NCI-H345 treated with DMSO at 0.1 percent for 48 hours (cell line): ENCODE measurements at regions not wholly inside any gene's neighbourhood (a gene's known extent, or its start where the extent isn't known, plus 50 kb on each side); places are given as distances from the start of the nearest gene placed in this dataset.

Experiments used
- DNase-seq: peaks from one replicate; lab custom pipeline; 2025; ENCODE audit not compliant: unreplicated experiment; lab: John Stamatoyannopoulos, UW

GRCh38 chr5:24855485-24855884 is 210.7 kb upstream of the CDH10 start:
- DNase-seq, result no peak

- no peak for DNase-seq
Observed at GRCh38 chr5:24854850-24855249, 210.1 kb upstream of the CDH10 start.

DNA sequence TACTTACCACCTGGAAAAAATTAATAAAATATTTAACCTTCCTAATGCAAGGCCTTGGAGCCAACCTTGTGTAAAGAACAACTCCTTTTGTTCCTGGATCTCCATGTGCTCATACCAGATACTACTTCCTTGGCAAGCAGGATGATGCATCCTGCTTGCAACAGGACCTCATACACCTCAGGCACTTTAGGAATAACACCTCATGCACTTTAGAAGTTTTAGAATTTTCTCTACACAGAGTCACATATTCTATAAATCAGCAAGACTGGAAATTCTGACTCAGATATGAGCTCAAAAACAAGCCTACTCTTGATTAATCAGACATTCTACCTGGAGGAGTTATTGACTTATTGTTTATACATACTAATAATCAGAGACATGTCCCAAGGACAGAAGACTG is 209.6 kb upstream of the CDH10 start:
- no peak for DNase-seq

DNA sequence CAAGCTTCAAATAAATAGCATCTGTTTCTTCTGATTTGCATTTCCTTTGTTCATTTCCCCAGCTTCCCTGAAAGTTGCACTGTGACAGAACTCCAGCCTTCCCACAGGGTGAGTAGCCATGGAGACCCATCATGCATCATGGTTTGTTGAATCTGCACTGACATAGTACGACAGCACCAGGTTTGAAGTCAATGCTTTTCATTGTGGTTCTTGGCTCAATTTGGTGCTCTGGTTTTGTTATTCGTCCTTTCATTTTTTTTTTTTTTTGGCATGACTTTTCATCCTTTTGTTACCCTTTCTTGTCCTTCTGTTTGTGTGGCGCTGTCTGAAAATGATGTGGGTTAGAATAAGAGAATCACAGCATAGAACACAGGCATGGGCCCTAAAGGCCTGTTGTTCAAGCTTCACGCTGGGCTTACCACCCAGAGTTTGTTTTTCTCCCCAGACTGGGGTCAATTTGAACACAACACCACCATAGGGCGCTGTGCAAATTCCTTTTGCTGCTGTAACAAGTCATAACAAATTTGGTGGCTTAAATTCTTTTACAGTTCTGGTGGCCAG is 206.2 kb upstream of the CDH10 start:
- no peak for DNase-seq

DNA sequence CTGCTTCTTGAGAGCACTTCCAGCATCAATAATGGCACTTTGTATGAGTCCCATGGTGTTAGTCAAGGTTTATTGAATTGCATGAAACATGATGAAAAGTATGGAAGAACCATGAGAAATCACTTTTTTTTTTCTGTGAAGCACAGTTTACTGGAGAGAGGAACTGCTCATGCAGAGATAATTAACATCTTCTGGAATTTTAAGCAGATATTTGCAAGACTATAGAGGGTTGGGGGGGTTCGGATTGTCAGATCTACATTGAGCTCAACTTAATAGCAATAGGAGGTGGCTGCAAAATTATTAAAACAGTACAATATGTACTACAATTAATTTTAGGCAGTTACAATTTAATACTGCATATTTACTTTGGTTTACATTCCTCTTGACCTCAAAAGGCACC is 204.4 kb upstream of the CDH10 start:
- DNase-seq, result no peak

- DNase-seq, result no peak
Observed at GRCh38 chr5:24831989-24832388, 187.2 kb upstream of the CDH10 start.

- DNase-seq, result no peak
Observed at GRCh38 chr5:24823625-24824024, 178.8 kb upstream of the CDH10 start.

DNA sequence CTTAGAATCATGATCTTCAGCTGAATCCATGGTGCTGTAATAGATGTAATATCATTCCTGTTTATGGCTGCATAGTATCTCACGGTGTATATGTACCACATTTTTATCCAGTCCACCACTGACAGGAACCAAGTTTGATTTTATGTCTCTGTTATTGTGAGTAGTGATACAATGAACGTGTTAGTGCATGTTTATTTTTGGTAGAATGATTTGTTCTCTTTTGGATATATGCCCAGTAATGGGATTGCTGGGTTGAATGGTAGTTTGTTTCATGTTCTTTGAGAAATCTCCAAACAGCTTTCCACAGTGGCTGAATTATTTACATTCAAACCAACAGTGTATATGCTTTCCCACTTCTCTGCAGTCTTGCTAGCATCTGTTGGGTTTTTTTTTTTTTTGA is 175.1 kb upstream of the CDH10 start:
- no peak for DNase-seq

GRCh38 chr5:24817966-24818365 is 173.2 kb upstream of the CDH10 start:
- no peak for DNase-seq

DNA sequence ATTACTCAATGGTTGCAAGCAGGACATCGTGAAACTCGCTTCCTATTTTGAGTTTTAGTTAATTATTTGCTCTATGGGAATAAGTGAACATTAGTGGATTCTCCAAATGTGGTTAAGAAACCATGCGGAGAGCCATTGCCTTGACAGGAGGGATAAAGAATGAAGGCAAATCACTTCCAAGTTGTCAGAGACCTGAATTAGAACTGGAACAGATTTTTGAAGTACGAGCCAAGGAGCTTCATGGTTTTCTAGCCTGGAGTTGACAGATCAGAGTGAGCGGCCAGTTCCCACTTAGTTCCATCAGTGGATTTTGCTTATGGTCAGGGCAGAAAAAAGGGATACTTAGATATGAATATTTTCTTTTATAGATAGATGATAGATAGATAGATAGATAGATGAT is 171.4 kb upstream of the CDH10 start:
- no peak for DNase-seq

- no peak for DNase-seq
Observed at GRCh38 chr5:24805230-24805629, 160.5 kb upstream of the CDH10 start.

DNA sequence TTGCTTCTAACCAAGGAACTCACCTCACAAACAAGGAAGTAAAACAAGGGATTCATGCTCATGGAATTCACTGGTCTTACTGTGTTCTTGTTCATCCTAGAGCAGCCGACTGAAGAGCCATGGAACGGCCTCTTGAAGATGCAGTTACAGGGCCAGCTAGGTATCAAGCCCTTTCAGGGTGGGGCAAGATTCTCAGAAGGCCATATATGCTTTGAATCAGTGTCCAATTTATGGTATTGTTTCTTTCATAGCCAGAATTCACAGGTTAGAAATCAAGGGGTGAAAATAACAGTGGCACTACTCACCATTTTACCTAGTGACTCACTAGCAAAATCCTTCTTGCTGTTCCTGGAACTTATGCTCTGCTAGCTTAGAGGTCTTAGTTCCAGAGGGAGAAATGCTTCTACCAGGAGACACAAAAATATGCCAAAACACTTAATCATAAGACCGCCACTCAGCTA is 159.5 kb upstream of the CDH10 start:
- no peak for DNase-seq

DNA sequence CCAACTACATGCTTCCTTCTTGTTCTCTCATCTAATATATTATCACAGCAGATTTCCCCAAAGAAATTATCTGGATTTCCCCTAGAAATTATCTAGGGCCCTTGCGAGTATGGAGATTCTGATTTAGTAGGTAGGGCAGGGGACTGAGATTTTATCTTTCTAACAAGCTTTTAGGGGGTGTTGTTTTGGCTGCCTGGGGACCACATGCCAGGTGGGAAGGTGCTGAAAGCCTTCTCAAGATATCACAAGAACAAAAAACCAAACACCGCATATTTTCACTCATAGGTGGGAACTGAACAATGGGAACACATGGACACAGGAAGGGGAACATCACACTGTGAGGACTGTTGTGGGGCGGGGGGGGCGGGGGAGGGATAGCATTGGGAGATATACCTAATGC is 146.5 kb upstream of the CDH10 start:
- DNase-seq, result no peak

DNA sequence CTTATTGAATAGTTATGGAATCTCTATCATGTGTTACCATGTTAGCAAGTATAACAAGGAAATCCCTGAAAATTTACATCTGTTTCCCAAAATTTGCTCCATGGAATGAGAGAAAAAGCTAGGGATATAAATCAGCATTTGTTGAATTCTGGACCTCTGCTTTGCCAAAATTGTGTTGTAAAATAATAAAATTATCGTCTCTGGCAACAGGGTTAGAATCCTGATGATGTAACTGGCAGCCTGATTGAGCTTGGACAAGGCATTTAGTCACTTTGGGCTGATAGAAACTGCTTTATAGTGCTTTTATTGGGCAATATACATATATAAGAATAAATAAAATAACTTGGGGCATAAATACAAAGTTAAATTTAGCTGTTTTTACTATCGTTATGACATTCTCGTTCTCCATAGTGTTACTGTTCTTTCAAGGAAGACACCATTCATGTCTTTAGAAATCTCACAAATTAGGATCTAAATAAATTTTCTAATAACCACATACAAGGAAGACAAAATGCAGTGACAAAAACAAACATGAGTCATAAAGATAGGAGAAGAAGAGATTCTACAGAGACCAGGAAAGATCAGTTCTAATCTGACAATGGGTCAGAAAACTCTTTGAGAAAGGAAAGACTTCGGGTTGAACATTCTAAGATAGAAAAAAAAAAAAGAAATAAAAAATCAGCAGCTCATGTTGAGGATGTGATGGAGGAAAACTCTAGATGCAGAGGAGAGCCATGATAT is 145.0 kb upstream of the CDH10 start:
- DNase-seq, result no peak

DNA sequence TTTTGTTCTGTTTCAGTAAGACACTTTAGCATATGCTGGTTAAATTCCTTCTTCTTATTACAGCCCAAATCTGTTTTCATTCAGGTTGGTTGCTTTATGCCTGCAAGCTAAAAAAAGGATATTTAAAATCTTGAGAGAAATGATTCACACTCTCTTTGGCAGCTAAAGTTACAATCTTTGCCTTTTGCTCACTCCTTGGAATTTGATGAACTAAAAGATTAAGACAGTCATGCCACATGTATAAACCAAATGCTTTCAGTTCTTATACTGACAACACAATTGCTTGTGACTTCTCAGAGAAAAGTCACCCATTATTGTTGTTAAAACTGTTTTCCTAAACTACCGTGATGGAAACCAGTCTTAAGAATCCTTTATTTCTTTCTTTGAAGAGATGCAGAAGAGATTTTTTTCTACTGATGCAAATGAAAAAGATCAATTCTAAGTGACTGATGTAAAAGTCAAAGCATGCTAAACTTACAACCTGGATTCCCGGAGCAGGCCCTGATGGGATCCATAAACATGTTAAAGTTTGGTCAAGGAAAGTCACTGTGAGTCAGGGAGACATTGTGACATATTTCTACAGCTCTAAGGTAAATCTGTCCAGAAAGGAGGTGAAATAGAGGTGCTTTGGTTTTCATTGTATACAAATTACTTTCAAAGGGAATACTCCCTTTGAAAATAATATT is 144.2 kb upstream of the CDH10 start:
- no peak for DNase-seq

DNA sequence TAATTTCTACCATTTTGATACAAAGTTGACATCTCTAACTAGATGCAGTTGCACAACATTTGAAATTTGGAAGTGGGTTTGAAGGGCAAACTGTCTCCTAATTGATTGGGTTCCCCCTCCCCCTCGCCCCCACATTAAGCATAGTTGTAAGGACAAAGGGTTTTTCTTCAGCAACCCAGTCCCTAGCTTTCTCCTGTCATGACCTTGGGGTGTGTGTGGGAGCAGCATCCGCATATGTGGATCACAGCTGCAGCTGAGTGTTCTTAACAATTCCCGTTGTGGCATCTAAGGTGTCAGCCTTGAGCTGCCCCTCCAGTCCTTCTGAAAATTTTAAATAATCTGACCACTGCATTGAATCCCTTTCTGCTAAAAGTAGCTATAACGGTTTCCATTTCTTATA is 141.3 kb upstream of the CDH10 start:
- no peak for DNase-seq

DNA sequence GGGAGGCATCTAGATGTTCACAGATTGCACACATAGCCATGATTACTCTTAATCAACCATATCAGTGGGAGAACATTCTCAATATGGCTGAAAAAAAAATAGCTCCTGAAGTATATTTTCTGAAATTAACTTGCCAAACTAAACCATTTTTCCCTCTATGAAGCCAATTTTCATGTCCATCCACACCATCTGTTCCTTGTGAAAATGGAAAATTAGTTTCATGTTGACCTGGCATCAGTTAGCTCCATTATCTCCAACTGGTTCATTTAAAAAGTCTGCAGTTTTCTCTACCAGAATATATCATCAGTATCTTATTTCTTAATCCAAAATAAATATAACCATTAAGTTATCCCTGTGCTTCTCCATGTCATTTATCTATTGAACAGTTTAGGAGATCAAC is 138.8 kb upstream of the CDH10 start:
- no peak for DNase-seq

DNA sequence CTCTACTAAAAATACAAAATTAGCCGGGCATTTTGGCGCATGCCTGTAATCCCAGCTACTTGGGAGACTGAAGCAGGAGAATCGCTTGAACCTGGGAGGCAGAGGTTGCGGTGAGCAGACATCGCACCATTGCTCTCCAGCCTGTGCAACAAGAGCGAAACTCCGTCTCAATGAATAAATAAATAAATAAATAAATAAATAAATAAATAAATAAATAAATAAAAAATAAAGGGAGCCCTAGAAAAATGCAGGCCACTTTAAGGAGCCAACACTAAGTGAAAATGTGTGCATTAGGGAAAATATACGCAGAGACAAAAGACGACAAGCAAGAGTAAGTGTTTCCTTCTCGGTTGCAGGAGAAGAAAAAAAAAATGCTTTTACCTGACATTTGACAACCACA is 132.6 kb upstream of the CDH10 start:
- no peak for DNase-seq

- no peak for DNase-seq
Observed at GRCh38 chr5:24773261-24773660, 128.5 kb upstream of the CDH10 start.

- no peak for DNase-seq
Observed at GRCh38 chr5:24767086-24767485, 122.3 kb upstream of the CDH10 start.

- DNase-seq, result no peak
Observed at GRCh38 chr5:24765219-24765618, 120.4 kb upstream of the CDH10 start.

DNA sequence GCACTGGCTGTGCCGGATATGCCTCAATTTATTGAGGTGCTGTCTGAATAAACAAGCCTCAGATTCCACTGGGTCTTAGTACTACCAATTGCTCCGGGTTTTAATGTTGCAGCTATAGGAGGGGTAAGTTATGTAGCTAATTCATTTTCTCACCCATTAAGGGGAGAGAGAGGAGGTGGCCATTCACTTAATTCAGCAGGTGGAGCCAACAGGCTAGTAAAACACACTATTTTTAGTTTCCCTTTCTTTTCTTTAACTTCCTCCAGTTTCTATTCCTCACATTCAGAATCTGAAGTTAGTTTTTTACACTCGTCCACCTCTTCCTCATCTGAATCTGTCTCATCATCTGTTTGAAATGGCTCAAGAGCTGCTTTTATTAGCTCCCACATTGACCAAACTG is 105.6 kb upstream of the CDH10 start:
- no peak for DNase-seq
